GM12864 (cell line): ENCODE measurements at regions not wholly inside any gene's neighbourhood (a gene's known extent, or its start where the extent isn't known, plus 50 kb on each side); places are given as distances from the start of the nearest gene placed in this dataset.

ENCODE experiments used
- DNase-seq: peaks from one replicate; pipeline ENCODE4 v3.0.0-alpha.2; 2011; ENCODE audit warnings: low read depth
- H3K4me3 ChIP-seq: 2 replicates; pipeline ENCODE4 v1.5.1; 2011; ENCODE audit warnings: mild to moderate bottlenecking, low read depth, low read length, control low read depth
- TF ChIP-seq, protein P1 (sequence below): IDR thresholded peaks from 2 replicates; pipeline ENCODE4 v1.5.1; 2011; ENCODE audit warnings: low read depth, mild to moderate bottlenecking, moderate library complexity, low read length, control low read depth, inconsistent platforms; ENCODE audit errors: missing control alignments

DNA sequence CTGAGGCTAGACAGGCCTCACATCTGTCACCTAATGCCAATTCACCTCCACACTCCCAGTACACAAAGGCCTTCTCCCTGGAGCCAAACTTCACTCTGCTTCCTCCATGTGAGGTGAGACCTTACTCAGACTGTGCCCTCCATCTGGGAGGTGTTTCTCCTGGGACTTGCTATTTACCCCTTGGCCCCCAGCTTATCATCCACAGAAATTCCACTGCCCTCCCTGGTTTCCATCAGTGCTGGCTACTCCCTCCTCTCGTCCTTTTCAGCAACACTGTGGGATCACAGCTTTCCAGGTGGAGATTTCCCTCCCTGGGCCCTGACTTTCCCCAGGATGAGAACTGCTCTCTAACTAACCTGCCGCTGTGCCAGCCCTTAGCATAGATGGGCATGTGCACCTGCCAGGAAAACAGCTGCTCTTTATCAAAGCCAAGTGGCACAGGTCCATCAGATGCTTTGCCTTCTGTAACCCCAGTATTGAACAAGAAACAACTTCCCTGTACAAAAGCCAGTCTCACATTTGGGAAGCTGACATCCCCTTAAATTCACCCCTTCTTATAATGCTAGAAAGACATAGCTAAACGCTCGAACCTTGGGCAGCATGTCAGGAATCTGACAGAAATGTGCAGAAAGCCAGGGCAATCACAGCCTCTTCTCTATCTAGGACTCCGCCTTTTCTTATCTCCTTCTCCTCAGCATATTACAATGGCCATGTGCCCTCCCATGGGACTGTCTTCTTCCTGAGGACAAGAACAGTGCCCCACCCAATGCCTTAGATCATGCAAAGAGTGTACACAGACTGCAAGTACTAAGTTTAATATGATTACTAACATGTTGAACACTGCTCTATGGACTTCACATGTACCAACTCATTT is 535.5 kb upstream of the ID2 start:
- H3K4me3 ChIP-seq, result no peak overlapping the region
- DNase-seq, result no peak
- TF ChIP-seq, protein P1, sequence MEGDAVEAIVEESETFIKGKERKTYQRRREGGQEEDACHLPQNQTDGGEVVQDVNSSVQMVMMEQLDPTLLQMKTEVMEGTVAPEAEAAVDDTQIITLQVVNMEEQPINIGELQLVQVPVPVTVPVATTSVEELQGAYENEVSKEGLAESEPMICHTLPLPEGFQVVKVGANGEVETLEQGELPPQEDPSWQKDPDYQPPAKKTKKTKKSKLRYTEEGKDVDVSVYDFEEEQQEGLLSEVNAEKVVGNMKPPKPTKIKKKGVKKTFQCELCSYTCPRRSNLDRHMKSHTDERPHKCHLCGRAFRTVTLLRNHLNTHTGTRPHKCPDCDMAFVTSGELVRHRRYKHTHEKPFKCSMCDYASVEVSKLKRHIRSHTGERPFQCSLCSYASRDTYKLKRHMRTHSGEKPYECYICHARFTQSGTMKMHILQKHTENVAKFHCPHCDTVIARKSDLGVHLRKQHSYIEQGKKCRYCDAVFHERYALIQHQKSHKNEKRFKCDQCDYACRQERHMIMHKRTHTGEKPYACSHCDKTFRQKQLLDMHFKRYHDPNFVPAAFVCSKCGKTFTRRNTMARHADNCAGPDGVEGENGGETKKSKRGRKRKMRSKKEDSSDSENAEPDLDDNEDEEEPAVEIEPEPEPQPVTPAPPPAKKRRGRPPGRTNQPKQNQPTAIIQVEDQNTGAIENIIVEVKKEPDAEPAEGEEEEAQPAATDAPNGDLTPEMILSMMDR, result no peak

GRCh38 chr2:8148260-8149006 is 533.4 kb upstream of the ID2 start:
- no peak overlapping the region for H3K4me3 ChIP-seq
- DNase-seq, result no peak
- TF ChIP-seq, protein P1, result no peak

- H3K4me3 ChIP-seq, result no peak overlapping the region
- DNase-seq, result no peak
- TF ChIP-seq, protein P1, result no peak
Observed at GRCh38 chr2:8149007-8149405, 532.9 kb upstream of the ID2 start.

DNA sequence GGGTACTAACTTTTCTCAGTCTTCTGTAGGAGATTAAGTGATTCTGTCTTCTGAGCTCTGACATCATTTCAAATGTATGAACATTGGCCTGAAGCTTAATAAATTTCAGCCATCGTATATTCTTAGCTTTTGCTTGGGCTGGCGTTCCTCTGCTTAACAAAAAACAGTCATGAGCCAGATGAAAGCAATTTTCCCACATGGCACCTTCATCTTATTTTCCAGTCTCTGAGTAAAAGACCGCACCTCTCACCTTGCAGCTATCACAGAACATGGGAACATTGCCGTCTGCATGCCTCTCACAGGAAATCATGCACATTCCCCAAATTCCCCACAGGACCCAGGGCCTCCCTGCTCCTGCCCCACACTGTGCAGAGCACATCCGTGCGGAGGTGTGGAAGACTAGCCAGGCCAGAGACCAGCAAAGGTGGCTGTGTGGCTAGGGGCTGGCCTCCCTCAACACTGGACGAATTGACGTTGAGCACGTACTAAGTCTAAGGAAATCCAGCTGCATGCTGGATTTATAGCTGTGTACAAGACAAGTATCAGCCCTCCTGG is 531.8 kb upstream of the ID2 start:
- TF ChIP-seq, protein P1, result no peak
- no peak overlapping the region for H3K4me3 ChIP-seq
- DNase-seq, result no peak

GRCh38 chr2:8151888-8152287 is 530.0 kb upstream of the ID2 start:
- H3K4me3 ChIP-seq, result no peak overlapping the region
- TF ChIP-seq, protein P1, result no peak
- no peak for DNase-seq

DNA sequence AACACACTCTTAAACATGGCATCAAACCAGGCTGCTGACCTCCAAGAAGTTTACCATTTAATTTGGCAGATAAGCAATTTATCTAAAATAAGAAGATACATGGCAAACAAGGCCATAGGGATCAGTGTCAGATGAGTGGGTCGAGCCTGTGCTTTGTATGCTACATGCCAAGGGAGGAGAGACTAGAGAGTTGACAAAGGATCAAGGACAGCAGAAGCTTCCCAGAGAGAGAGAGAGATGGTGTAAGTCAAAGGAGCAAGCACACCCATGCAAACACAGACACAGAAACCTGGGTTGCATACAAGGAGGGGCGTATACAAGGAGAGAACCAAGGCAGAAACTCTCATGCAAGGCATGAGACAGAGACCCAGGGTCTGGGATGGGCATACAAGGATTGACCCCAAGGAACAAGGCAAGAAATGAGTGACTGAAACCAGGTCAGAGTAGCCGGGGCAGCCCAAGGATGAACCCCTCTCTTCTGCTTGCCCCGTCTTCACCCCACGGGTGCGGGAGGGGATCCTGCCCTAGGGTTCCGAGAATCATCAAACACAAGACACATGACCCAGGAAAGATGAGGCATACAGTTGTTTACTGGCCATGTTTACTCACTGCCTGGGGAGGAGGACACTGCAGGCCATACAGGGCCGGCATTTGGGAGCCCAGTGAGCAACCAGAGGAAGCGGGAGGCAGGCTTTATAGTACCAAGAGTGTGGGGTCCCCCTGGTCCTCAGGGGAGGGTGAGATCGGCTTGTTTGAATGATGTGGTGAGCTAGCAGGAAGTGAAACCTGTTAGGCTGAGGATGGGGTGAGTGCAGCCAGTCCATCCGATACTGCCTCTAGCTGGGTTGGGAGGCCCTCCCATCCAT is 529.2 kb upstream of the ID2 start:
- no peak overlapping the region for H3K4me3 ChIP-seq
- TF ChIP-seq, protein P1, result no peak
- DNase-seq, result peak; percentile 21
